Keratinocyte (primary cell): ENCODE measurements at regions not wholly inside any gene's neighbourhood (a gene's known extent, or its start where the extent isn't known, plus 50 kb on each side); places are given as distances from the start of the nearest gene placed in this dataset.

Experiments
- DNase-seq: peaks from one replicate; pipeline ENCODE4 v3.0.0-alpha.2; 2011; ENCODE audit warnings: low read depth, missing footprints, low spot score
- FAIRE-seq: peaks from 2 replicates; lab custom pipeline; 2011; peaks lifted over from hg19 to GRCh38; lab: Jason Lieb, UNC
- H2AFZ ChIP-seq: 2 replicates; pipeline ENCODE4 v1.6.0; 2012; ENCODE audit warnings: low read length, control low read depth, inconsistent platforms; ENCODE audit not compliant: control insufficient read depth
- H3K27ac ChIP-seq: 2 replicates; pipeline ENCODE4 v1.5.1; 2011; ENCODE audit warnings: low read length; ENCODE audit not compliant: control insufficient read depth, insufficient read depth
- H3K27me3 ChIP-seq: 3 replicates; pipeline ENCODE4 v1.6.0; 2011; ENCODE audit warnings: low read length; ENCODE audit not compliant: control insufficient read depth, insufficient read depth; ENCODE audit errors: extremely low read depth
- H3K36me3 ChIP-seq, 2 experiments: 2 replicates in 1 of 2; 3 replicates in 1 of 2; pipeline ENCODE4 v1.5.1; 2011; ENCODE audit warnings: low read length in 2 of 2, mild to moderate bottlenecking in 1 of 2; ENCODE audit not compliant: control insufficient read depth in 2 of 2, insufficient read depth in 2 of 2; ENCODE audit errors: extremely low read depth in 1 of 2
- H3K4me1 ChIP-seq: 3 replicates; pipeline ENCODE4 v1.5.1; 2011; ENCODE audit warnings: low read length; ENCODE audit not compliant: control insufficient read depth, insufficient read depth; ENCODE audit errors: extremely low read depth
- H3K4me2 ChIP-seq: 3 replicates; pipeline ENCODE4 v1.6.0; 2011; ENCODE audit warnings: low read depth, low read length; ENCODE audit not compliant: control insufficient read depth, insufficient read depth; ENCODE audit errors: extremely low read depth
- H3K4me3 ChIP-seq, 3 experiments: fragments of 200-600 bp in 1 of 3; sonication (generic) in 1 of 3; 2 replicates in 2 of 3; 3 replicates in 1 of 3; pipeline ENCODE4 v1.5.1; 2011 to 2016; ENCODE audit warnings: low read length in 3 of 3, mild to moderate bottlenecking in 3 of 3, control low read depth in 2 of 3, inconsistent platforms in 1 of 3, low read depth in 1 of 3, mixed read lengths in 1 of 3, mixed run types in 1 of 3, moderate library complexity in 1 of 3; ENCODE audit not compliant: control insufficient read depth in 2 of 3, insufficient read depth in 2 of 3; ENCODE audit errors: extremely low read depth in 1 of 3
- H3K79me2 ChIP-seq: 2 replicates; pipeline ENCODE4 v1.6.0; 2012; ENCODE audit warnings: low read length; ENCODE audit not compliant: control insufficient read depth, insufficient read depth
- H3K9ac ChIP-seq: 3 replicates; pipeline ENCODE4 v1.6.0; 2011; ENCODE audit warnings: low read length; ENCODE audit not compliant: control insufficient read depth, insufficient read depth; ENCODE audit errors: extremely low read depth
- H3K9me1 ChIP-seq: 3 replicates; pipeline ENCODE4 v1.6.0; 2011; ENCODE audit warnings: low read length; ENCODE audit not compliant: control insufficient read depth, insufficient read depth; ENCODE audit errors: extremely low read depth
- H3K9me3 ChIP-seq: 2 replicates; pipeline ENCODE4 v1.5.1; 2012; ENCODE audit warnings: low read depth, low read length; ENCODE audit not compliant: control insufficient read depth
- H4K20me1 ChIP-seq: 3 replicates; pipeline ENCODE4 v1.6.0; 2011; ENCODE audit warnings: low read length; ENCODE audit not compliant: control insufficient read depth, insufficient read depth; ENCODE audit errors: extremely low read depth
- CTCF ChIP-seq, 3 experiments: IDR thresholded peaks in 1 of 3; conservative IDR thresholded peaks in 1 of 3; optimal IDR thresholded peaks in 1 of 3; 2 replicates in 2 of 3; 3 replicates in 1 of 3; pipeline versions ENCODE3 to v1.5.1; 2011; ENCODE audit warnings: low read length in 3 of 3, mild to moderate bottlenecking in 3 of 3, moderate library complexity in 2 of 3, control low read depth in 1 of 3, inconsistent platforms in 1 of 3; ENCODE audit not compliant: insufficient read depth in 2 of 3; ENCODE audit errors: extremely low read depth in 1 of 3
- EZH2 ChIP-seq: IDR thresholded peaks from one replicate; pipeline ENCODE4 v1.6.1; 2012; ENCODE audit warnings: inconsistent platforms, mild to moderate bottlenecking, low read length, moderate library complexity
- dilution Hi-C: fragments of 300-500 bp; cut with MboI; formaldehyde crosslinking; loops from one replicate; pipeline ENCODE4 v1.7.0; 2020; ENCODE audit warnings: low sequenced_read_pairs; ENCODE audit not compliant: extremely low pct_ligation_motif_present

- H3K27me3 ChIP-seq, result no peaks in the 10 kb centered on the region
- no peaks in the 10 kb centered on the region for H3K9me3 ChIP-seq
- H3K4me3 ChIP-seq, result no peak overlapping the region
- no peak for FAIRE-seq
- no peaks in the 10 kb centered on the region for H3K4me1 ChIP-seq
- no peak for DNase-seq
- H3K36me3 ChIP-seq, result no peaks in the 10 kb centered on the region
- no peaks in the 10 kb centered on the region for H3K9me1 ChIP-seq
- no peak for TF ChIP-seq CTCF (optimal IDR thresholded peaks at IDR 0.05 in 1 of 3, IDR thresholded peaks at IDR 0.05 in 1 of 3, conservative IDR thresholded peaks at IDR 0.05 in 1 of 3; ENCODE audit: extremely low read depth in 1 of 3, insufficient read depth in 2 of 3, low read length in 3 of 3)
- no peak for TF ChIP-seq EZH2
- no peak overlapping the region for H3K27ac ChIP-seq
- no peak overlapping the region for H2AFZ ChIP-seq
- H3K79me2 ChIP-seq, result no peaks in the 10 kb centered on the region
- dilution Hi-C loops, result no loop called here
- no peaks in the 10 kb centered on the region for H4K20me1 ChIP-seq
- no peak overlapping the region for H3K4me2 ChIP-seq
- H3K9ac ChIP-seq, result no peak overlapping the region
These were observed 90.8 kb upstream of the LIMCH1 start for GRCh38 chr4:41446981-41447725.

- dilution Hi-C loops, result no loop called here
These were observed 89.0 kb upstream of the LIMCH1 start for GRCh38 chr4:41448934-41449333.

More at GRCh38 chr4:41448934-41449333, 89.0 kb upstream of the LIMCH1 start:
- no peak for FAIRE-seq
- H3K4me3 ChIP-seq, result no peak overlapping the region
- no peaks in the 10 kb centered on the region for H3K9me3 ChIP-seq
- no peak overlapping the region for H3K4me2 ChIP-seq
- no peak overlapping the region for H2AFZ ChIP-seq
- H3K4me1 ChIP-seq, result no peaks in the 10 kb centered on the region
- H4K20me1 ChIP-seq, result no peaks in the 10 kb centered on the region
- no peak for TF ChIP-seq CTCF (optimal IDR thresholded peaks at IDR 0.05 in 1 of 3, IDR thresholded peaks at IDR 0.05 in 1 of 3, conservative IDR thresholded peaks at IDR 0.05 in 1 of 3; ENCODE audit: extremely low read depth in 1 of 3, insufficient read depth in 2 of 3, low read length in 3 of 3)
- no peak for TF ChIP-seq EZH2
- DNase-seq, result no peak
- H3K36me3 ChIP-seq, result no peaks in the 10 kb centered on the region
- no peak overlapping the region for H3K27ac ChIP-seq
- H3K9me1 ChIP-seq, result no peaks in the 10 kb centered on the region
- H3K79me2 ChIP-seq, result no peaks in the 10 kb centered on the region
- no peak overlapping the region for H3K9ac ChIP-seq
- H3K27me3 ChIP-seq, result peaks cover 4% of the 10 kb centered on the region
